A549 (cell line): ENCODE measurements at regions not wholly inside any gene's neighbourhood (a gene's known extent, or its start where the extent isn't known, plus 50 kb on each side); places are given as distances from the start of the nearest gene placed in this dataset.

Experiments used
- BCL3 ChIP-seq: fragments of >200 bp; sonication (Bioruptor Twin); formaldehyde crosslinking; IDR thresholded peaks from 3 replicates; pipeline ENCODE4 v1.6.1; 2016
- CEBPB ChIP-seq, 2 experiments: fragments of >200 bp in 1 of 2; sonication (Bioruptor Twin) in 1 of 2; formaldehyde crosslinking in 1 of 2; IDR thresholded peaks; 2 replicates each; pipeline ENCODE4 v1.6.1; 2012 to 2016
- CHD4 ChIP-seq: fragments of 200-600 bp; sonication (generic); IDR thresholded peaks from 2 replicates; pipeline ENCODE4 v1.6.1; 2016; ENCODE audit warnings: antibody characterized with exemption, mild to moderate bottlenecking, borderline replicate concordance
- HDAC2 ChIP-seq: fragments of 200-600 bp; sonication (generic); IDR thresholded peaks from 2 replicates; pipeline ENCODE4 v1.6.1; 2016
- HOXA7 ChIP-seq: fragments of 250-450 bp; sonication (Bioruptor Pico); IDR thresholded peaks from 2 replicates; pipeline ENCODE4 v1.5.0; 2020; ENCODE audit warnings: mild to moderate bottlenecking, moderate library complexity
- NFE2L2 ChIP-seq: fragments of 150-350 bp; conservative IDR thresholded peaks from 2 replicates; pipeline ENCODE4 v1.6.1; 2014; ENCODE audit warnings: low read length
- POLR2A ChIP-seq: IDR thresholded peaks from 2 replicates; pipeline ENCODE4 v1.6.1; 2012; ENCODE audit warnings: mild to moderate bottlenecking, low read length
- RFX5 ChIP-seq: fragments of 450-650 bp; IDR thresholded peaks from 2 replicates; pipeline ENCODE4 v1.7.1; 2014; ENCODE audit warnings: antibody characterized with exemption, mild to moderate bottlenecking, moderate library complexity
- TF ChIP-seq, protein P1 (sequence below): fragments of >200 bp; sonication (Bioruptor Twin); formaldehyde crosslinking; IDR thresholded peaks from 3 replicates; pipeline ENCODE4 v1.5.1; 2016

GRCh38 chr2:35688309-35688708 is 667.3 kb upstream of the CRIM1 start:
- TF ChIP-seq CHD4 (no peak), CEBPB (IDR thresholded peaks at IDR 0.05) (no peak), BCL3 (no peak), HDAC2 (no peak), NFE2L2 (no peak), HOXA7 (CRISPR knock-in tag) (no peak), POLR2A (no peak), RFX5 (no peak)
- TF ChIP-seq, protein P1, sequence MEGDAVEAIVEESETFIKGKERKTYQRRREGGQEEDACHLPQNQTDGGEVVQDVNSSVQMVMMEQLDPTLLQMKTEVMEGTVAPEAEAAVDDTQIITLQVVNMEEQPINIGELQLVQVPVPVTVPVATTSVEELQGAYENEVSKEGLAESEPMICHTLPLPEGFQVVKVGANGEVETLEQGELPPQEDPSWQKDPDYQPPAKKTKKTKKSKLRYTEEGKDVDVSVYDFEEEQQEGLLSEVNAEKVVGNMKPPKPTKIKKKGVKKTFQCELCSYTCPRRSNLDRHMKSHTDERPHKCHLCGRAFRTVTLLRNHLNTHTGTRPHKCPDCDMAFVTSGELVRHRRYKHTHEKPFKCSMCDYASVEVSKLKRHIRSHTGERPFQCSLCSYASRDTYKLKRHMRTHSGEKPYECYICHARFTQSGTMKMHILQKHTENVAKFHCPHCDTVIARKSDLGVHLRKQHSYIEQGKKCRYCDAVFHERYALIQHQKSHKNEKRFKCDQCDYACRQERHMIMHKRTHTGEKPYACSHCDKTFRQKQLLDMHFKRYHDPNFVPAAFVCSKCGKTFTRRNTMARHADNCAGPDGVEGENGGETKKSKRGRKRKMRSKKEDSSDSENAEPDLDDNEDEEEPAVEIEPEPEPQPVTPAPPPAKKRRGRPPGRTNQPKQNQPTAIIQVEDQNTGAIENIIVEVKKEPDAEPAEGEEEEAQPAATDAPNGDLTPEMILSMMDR, result no peak
